Neural progenitor cell (in vitro differentiated cells): ENCODE measurements at regions not wholly inside any gene's neighbourhood (a gene's known extent, or its start where the extent isn't known, plus 50 kb on each side); places are given as distances from the start of the nearest gene placed in this dataset.
A peak's percentile ranks its signal among the peaks of the same experiment; 100 is the strongest.

ENCODE experiments used
- DNase-seq: peaks from one replicate; pipeline ENCODE4 v3.0.0-alpha.2; 2016; ENCODE audit warnings: low spot score
- H2AFZ ChIP-seq: fragments of 200-600 bp; sonication (generic); replicated peaks from 2 replicates; pipeline ENCODE4 v1.6.1; 2016; ENCODE audit warnings: antibody characterized with exemption
- H3F3A ChIP-seq: fragments of 200-600 bp; sonication (generic); 2 replicates; pipeline ENCODE4 v1.6.1; 2016; ENCODE audit warnings: antibody characterized with exemption, low read depth
- H3K27ac ChIP-seq: fragments of 200-600 bp; sonication (generic); 2 replicates; pipeline ENCODE4 v1.5.1; 2016; ENCODE audit warnings: mild to moderate bottlenecking
- H3K27me3 ChIP-seq: fragments of 200-600 bp; sonication (generic); 2 replicates; pipeline ENCODE4 v1.6.1; 2016; ENCODE audit warnings: mild to moderate bottlenecking, moderate library complexity
- H3K36me3 ChIP-seq: fragments of 200-600 bp; sonication (generic); 2 replicates; pipeline ENCODE4 v1.5.1; 2016
- H3K4me1 ChIP-seq: fragments of 200-600 bp; sonication (generic); 2 replicates; pipeline ENCODE4 v1.6.1; 2016; ENCODE audit warnings: mixed run types
- H3K4me2 ChIP-seq: fragments of 200-600 bp; sonication (generic); 2 replicates; pipeline ENCODE4 v1.6.1; 2016
- H3K4me3 ChIP-seq: fragments of 200-600 bp; sonication (generic); 2 replicates; pipeline ENCODE4 v1.5.1; 2016
- H3K79me2 ChIP-seq: fragments of 200-600 bp; sonication (generic); 2 replicates; pipeline ENCODE4 v1.6.1; 2016; ENCODE audit warnings: low read depth
- H3K9ac ChIP-seq: fragments of 200-600 bp; sonication (generic); 2 replicates; pipeline ENCODE4 v1.6.1; 2016
- H3K9me3 ChIP-seq: fragments of 200-600 bp; sonication (generic); 2 replicates; pipeline ENCODE4 v1.5.1; 2016; ENCODE audit warnings: low read depth
- H4K20me1 ChIP-seq: fragments of 200-600 bp; sonication (generic); 2 replicates; pipeline ENCODE4 v1.6.1; 2016; ENCODE audit warnings: low read depth
- H3K27ac Mint-ChIP-seq: 3 replicates; pipeline ENCODE4 v1.8.0; 2021; ENCODE audit warnings: mixed read lengths
- H3K27me3 Mint-ChIP-seq: 2 replicates; pipeline ENCODE4 v1.8.0; 2022; ENCODE audit warnings: low read depth, mild to moderate bottlenecking, inconsistent platforms, moderate library complexity, mixed read lengths; ENCODE audit not compliant: insufficient read depth
- H3K36me3 Mint-ChIP-seq: 3 replicates; pipeline ENCODE4 v1.8.0; 2021; ENCODE audit warnings: mixed read lengths
- H3K4me1 Mint-ChIP-seq: 3 replicates; pipeline ENCODE4 v1.8.0; 2021; ENCODE audit warnings: mixed read lengths
- H3K4me3 Mint-ChIP-seq: 3 replicates; pipeline ENCODE4 v1.8.0; 2021; ENCODE audit warnings: mild to moderate bottlenecking, moderate library complexity, mixed read lengths
- H3K9me3 Mint-ChIP-seq: 3 replicates; pipeline ENCODE4 v1.8.0; 2020; ENCODE audit warnings: mixed read lengths
- CTCF ChIP-seq: fragments of 200-600 bp; sonication (generic); IDR thresholded peaks from 2 replicates; pipeline ENCODE4 v1.5.1; 2017; ENCODE audit warnings: antibody characterized with exemption, mild to moderate bottlenecking
- EZH2 ChIP-seq: fragments of 200-600 bp; sonication (generic); IDR thresholded peaks from 2 replicates; pipeline ENCODE4 v1.6.1; 2017; ENCODE audit warnings: antibody characterized with exemption, mild to moderate bottlenecking, moderate library complexity
- EZH2phosphoT487 ChIP-seq: fragments of 200-600 bp; sonication (generic); IDR thresholded peaks from 2 replicates; pipeline ENCODE4 v1.6.1; 2017; ENCODE audit warnings: antibody characterized with exemption

- H3K4me2 ChIP-seq = no peak overlapping the region
- no peaks in the 10 kb centered on the region for H3K9me3 Mint-ChIP-seq
- no peak for DNase-seq
- no peaks in the 10 kb centered on the region for H3K36me3 ChIP-seq
- no peaks in the 10 kb centered on the region for H3K36me3 Mint-ChIP-seq
- TF ChIP-seq EZH2 (no peak), EZH2phosphoT487 (no peak), CTCF (no peak)
- H3K4me1 Mint-ChIP-seq = no peaks in the 10 kb centered on the region
- H3F3A ChIP-seq = no peaks in the 10 kb centered on the region
- no peak overlapping the region for H3K4me3 ChIP-seq
- no peak overlapping the region for H3K27ac ChIP-seq
- H3K27ac Mint-ChIP-seq = no peak overlapping the region
- H4K20me1 ChIP-seq = no peaks in the 10 kb centered on the region
- H2AFZ ChIP-seq = no peak overlapping the region
- H3K27me3 ChIP-seq = no peaks in the 10 kb centered on the region
- H3K4me1 ChIP-seq = no peaks in the 10 kb centered on the region
- H3K79me2 ChIP-seq = no peaks in the 10 kb centered on the region
- H3K9me3 ChIP-seq = no peaks in the 10 kb centered on the region
- H3K4me3 Mint-ChIP-seq = no peak overlapping the region
- no peak overlapping the region for H3K9ac ChIP-seq
- H3K27me3 Mint-ChIP-seq = no peaks in the 10 kb centered on the region
Measured at GRCh38 chr7:53087274-53087673, 51.8 kb downstream of the POM121L12 start.

DNA sequence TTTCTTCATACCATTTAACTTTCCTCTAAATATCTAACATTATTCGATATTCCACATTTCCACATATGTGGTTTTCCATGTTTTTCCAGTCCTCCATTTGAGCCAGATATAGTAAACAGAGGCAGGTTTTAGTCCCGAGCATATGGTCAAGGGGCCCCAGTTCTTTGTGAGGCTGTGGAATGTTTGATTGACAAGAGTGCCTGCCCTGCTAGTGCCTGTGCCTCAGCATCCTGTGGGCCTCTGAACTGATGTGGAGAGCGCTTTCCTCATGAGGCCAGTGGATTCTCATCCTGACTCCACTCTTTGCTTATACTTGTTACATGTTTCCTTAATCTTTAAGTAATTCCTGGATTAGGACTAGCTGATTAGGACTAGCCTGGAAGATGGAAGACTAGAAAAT lies 58.8 kb downstream of the POM121L12 start:
- Histone ChIP-seq H2AFZ (no peak overlapping the region), H3K27ac (no peak overlapping the region), H3K79me2 (no peaks in the 10 kb centered on the region), H3K4me1 (no peaks in the 10 kb centered on the region), H3K9ac (no peak overlapping the region), H3K36me3 (no peaks in the 10 kb centered on the region), H3K27me3 (no peaks in the 10 kb centered on the region), H3F3A (no peaks in the 10 kb centered on the region), H4K20me1 (no peaks in the 10 kb centered on the region), H3K4me3 (no peak overlapping the region), H3K4me2 (no peak overlapping the region), H3K9me3 (no peaks in the 10 kb centered on the region)
- Mint-ChIP-seq H3K9me3 (no peaks in the 10 kb centered on the region), H3K27ac (no peak overlapping the region), H3K27me3 (no peaks in the 10 kb centered on the region), H3K4me3 (no peak overlapping the region), H3K4me1 (no peaks in the 10 kb centered on the region), H3K36me3 (no peaks in the 10 kb centered on the region)
- DNase-seq = no peak
- TF ChIP-seq EZH2 = no peak
- TF ChIP-seq CTCF = no peak
- no peak for TF ChIP-seq EZH2phosphoT487

- no peak overlapping the region for H3K27ac ChIP-seq
- H3K27me3 ChIP-seq = no peaks in the 10 kb centered on the region
- no peaks in the 10 kb centered on the region for H3K36me3 ChIP-seq
- H3K27me3 Mint-ChIP-seq = no peaks in the 10 kb centered on the region
- no peak overlapping the region for H3K9ac ChIP-seq
- no peaks in the 10 kb centered on the region for H3K79me2 ChIP-seq
- H3F3A ChIP-seq = no peaks in the 10 kb centered on the region
- H3K36me3 Mint-ChIP-seq = no peaks in the 10 kb centered on the region
- H2AFZ ChIP-seq = peak overlapping the region; percentile 26
- no peak overlapping the region for H3K27ac Mint-ChIP-seq
- DNase-seq = no peak
- no peaks in the 10 kb centered on the region for H3K9me3 ChIP-seq
- no peaks in the 10 kb centered on the region for H3K4me1 ChIP-seq
- H3K4me2 ChIP-seq = no peak overlapping the region
- TF ChIP-seq EZH2 (no peak), EZH2phosphoT487 (no peak), CTCF (no peak)
- no peaks in the 10 kb centered on the region for H3K9me3 Mint-ChIP-seq
- no peaks in the 10 kb centered on the region for H3K4me1 Mint-ChIP-seq
- H4K20me1 ChIP-seq = no peaks in the 10 kb centered on the region
- H3K4me3 Mint-ChIP-seq = no peak overlapping the region
- H3K4me3 ChIP-seq = no peak overlapping the region
Measured at GRCh38 chr7:53094827-53095226, 59.4 kb downstream of the POM121L12 start.
